HepG2 (cell line): ENCODE measurements at regions not wholly inside any gene's neighbourhood (a gene's known extent, or its start where the extent isn't known, plus 50 kb on each side); places are given as distances from the start of the nearest gene placed in this dataset.

Experiments used
- LRRFIP1 ChIP-seq: sonication (generic); formaldehyde crosslinking; conservative IDR thresholded peaks from 2 replicates; pipeline ENCODE4 v1.4.0; 2020; ENCODE audit warnings: missing genetic modification reagents
- MXD4 ChIP-seq: IDR thresholded peaks from 2 replicates; pipeline ENCODE4 v1.6.1; 2016; ENCODE audit warnings: mild to moderate bottlenecking, missing biosample characterization, missing genetic modification reagents
- STAT5B ChIP-seq: sonication (generic); formaldehyde crosslinking; IDR thresholded peaks from 2 replicates; pipeline ENCODE4 v1.4.0; 2020; ENCODE audit warnings: missing genetic modification reagents

GRCh38 chr10:108574233-108574632 is 1349.1 kb downstream of the XPNPEP1 start:
- TF ChIP-seq MXD4 (CRISPR knock-in tag) (no peak), LRRFIP1 (CRISPR knock-in tag) (no peak), STAT5B (CRISPR knock-in tag) (no peak)
